SK-N-SH (cell line): ENCODE measurements at regions not wholly inside any gene's neighbourhood (a gene's known extent, or its start where the extent isn't known, plus 50 kb on each side); places are given as distances from the start of the nearest gene placed in this dataset.

Experiments
- CTCF ChIP-seq: fragments of 200-600 bp; sonication (generic); IDR thresholded peaks from 2 replicates; pipeline ENCODE4 v1.6.1; 2017; ENCODE audit warnings: antibody characterized with exemption, mild to moderate bottlenecking, moderate library complexity
- EZH2phosphoT487 ChIP-seq: fragments of 200-600 bp; sonication (generic); IDR thresholded peaks from 2 replicates; pipeline ENCODE4 v1.6.1; 2017; ENCODE audit warnings: low read depth, mixed run types, mild to moderate bottlenecking, antibody characterized with exemption, moderate library complexity, borderline replicate concordance
- GATA2 ChIP-seq: sonication (generic); formaldehyde crosslinking; IDR thresholded peaks from 2 replicates; pipeline ENCODE4 v1.5.0; 2020; ENCODE audit warnings: mild to moderate bottlenecking, missing genetic modification reagents
- POLR2AphosphoS5 ChIP-seq: IDR thresholded peaks from 2 replicates; pipeline ENCODE4 v1.6.1; 2012; ENCODE audit warnings: low read depth, low read length
- RFX5 ChIP-seq: IDR thresholded peaks from 2 replicates; pipeline ENCODE4 v1.6.1; 2012; ENCODE audit warnings: mild to moderate bottlenecking, improper control_type of control experiment, low read length
- SIN3A ChIP-seq: IDR thresholded peaks from 2 replicates; pipeline ENCODE4 v1.6.1; 2012; ENCODE audit warnings: low read depth, mild to moderate bottlenecking, low read length, moderate library complexity, borderline replicate concordance

- TF ChIP-seq RFX5 (no peak), CTCF (no peak), POLR2AphosphoS5 (no peak), GATA2 (no peak), SIN3A (no peak), EZH2phosphoT487 (no peak)
Measured at GRCh38 chr18:60552948-60553347, 180.4 kb upstream of the MC4R start.
